GM20431 (cell line): ENCODE measurements at regions not wholly inside any gene's neighbourhood (a gene's known extent, or its start where the extent isn't known, plus 50 kb on each side); places are given as distances from the start of the nearest gene placed in this dataset.

Experiments
- in situ Hi-C: fragments of 300-500 bp; cut with MseI, MboI; formaldehyde crosslinking; loops from one replicate; pipeline ENCODE4 v1.15.0; 2020; ENCODE audit warnings: low sequenced_read_pairs; ENCODE audit not compliant: unreplicated experiment

DNA sequence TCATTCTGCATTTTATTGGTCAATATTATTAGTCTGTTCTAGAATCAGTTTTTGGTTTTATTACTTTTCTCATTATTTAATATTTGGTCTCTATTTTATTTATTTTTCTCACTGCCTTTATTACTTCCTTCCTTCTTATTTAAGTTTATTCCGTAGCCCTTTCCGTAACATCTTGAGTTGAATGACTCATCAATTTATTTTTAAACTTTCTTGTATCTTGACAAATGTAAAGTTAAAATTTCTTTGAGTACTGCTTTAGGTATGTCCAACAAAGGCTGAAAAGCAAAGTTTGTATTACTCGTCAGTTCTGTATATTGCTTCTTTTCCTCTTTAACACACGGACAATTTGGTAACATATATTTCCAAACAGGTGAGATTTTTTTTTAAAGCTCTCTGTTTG, 192.0 kb downstream of the CD109 start:
- in situ Hi-C loops: no loop called here

DNA sequence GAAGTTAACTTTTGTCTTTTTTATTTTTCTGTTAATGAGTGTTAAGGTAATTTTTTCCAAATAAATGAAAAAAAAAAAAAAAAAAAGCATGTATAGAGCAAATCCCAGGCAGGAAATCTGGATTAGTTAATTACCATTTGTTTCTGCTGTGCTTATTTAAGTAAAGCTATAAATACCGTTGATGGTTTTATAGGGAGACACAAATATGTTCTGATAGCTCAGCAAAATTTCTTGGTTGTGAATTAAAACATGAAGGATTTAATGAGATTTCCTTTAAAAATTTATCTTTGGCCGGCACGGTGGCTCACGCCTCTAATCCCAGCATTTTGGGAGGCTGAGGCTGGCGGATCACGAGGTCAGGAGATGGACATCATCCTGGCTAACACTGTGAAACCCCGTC, 189.4 kb downstream of the CD109 start:
- in situ Hi-C loops: no loop called here

DNA sequence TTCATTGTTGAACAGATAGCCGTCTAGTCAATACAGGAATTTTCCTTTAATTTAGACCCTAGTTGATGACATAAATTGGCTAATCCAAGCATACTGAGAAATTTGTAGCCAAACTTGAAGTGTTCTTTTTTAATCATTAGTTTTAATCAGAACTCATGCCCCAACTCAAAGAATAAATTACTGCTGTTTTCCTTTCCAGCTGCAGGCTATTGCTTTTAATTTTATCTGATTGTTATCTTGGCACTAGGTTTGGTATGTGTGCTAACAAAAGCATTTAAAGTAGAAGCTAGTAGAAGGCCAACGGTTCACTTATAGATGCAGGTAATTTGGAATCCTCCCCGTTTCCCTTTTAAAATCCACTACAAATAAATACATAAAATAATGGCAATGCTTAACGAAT, 188.5 kb downstream of the CD109 start:
- in situ Hi-C loops: no loop called here

DNA sequence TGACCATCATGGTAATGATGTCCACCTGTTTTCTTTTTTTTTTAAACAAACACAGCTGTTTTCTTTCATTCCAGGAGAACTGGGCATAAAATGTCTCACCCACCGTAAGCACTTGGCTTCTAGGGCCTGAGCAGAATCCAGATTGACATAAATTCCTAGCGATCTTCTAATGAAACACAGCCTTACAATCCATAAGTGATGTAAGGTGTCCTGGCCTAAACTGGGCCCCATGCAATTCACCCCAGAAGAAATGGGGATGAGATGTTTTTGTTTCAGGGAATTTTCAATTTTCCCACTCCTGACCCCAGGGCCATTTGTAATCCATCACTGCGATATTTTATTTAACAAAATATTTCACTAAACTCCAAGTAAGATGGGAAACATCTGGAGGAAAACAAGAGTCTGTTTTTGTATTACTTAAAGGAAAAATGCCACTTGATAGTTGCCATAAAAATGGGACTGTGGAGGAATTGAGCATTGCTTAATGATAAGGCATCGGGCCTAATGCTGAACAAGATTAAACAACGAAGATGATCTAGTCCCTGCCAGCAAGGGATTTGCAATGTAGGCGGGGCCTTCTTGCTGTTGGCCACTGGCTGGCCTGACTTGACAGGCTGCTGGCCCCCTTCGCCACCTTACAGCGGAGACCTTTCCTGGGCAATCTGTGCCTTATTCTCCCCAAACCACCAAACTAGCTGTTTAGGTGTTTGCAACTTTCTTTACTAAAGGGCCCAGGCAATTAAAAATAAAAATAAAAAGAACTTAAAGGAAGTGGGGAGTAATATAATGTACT, 183.7 kb downstream of the CD109 start:
- in situ Hi-C loops: no loop called here

DNA sequence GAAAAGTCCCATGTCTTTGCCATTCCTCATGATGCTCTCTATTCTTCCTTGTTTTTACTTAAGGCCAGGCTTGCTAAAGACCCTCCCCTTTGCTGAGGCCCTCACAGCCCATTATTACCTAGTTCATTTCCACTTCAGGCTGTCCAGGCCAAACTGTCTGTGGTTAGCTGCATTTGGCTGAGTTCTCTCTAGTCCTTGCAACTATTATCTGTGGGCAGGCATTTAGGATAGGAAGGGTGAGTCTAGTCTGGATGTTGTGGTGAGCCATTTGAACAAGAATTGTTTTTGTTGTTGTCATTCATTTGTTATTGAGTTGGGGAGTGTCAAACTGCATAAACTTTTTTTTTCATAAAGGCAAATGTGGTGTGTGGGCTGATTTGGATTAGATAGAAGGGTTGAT, 182.4 kb downstream of the CD109 start:
- in situ Hi-C loops: no loop called here
